IMR-90 (cell line): ENCODE measurements at regions not wholly inside any gene's neighbourhood (a gene's known extent, or its start where the extent isn't known, plus 50 kb on each side); places are given as distances from the start of the nearest gene placed in this dataset.

Experiments
- ATAC-seq: fragments of 200-7000 bp; cut with Tn5 transposase; 2 replicates; pipeline ENCODE4 v1.9.1; 2020; ENCODE audit warnings: low read depth, mild to moderate bottlenecking, moderate library complexity
- BruUV-seq: library from RNA; stranded (reverse); fragments of 400-500 nt; replicated peaks from 2 replicates; lab custom pipeline; 2021; lab: Mats Ljungman, UMichigan
- CTCF ChIA-PET: fragments of 300-600 bp; formaldehyde crosslinking; extraction: SDS; loops from one replicate; lab custom pipeline; 2021; ENCODE audit warnings: antibody characterized with exemption; lab: Yijun Ruan, JAX
- POLR2A ChIA-PET: fragments of 300-600 bp; sonication (Branson Sonifier 250); formaldehyde crosslinking; loops from one replicate; lab custom pipeline; 2022; ENCODE audit warnings: antibody characterized with exemption; ENCODE audit not compliant: unreplicated experiment; lab: Charles Lee
- DNase-seq: peaks from one replicate; pipeline ENCODE4 v3.0.0; 2013
- H2AFZ ChIP-seq: replicated peaks from 2 replicates; pipeline ENCODE3; 2013; ENCODE audit warnings: low read length, mild to moderate bottlenecking; ENCODE audit not compliant: poor library complexity
- H2AK5ac ChIP-seq: 2 replicates; pipeline ENCODE4 v1.6.1; 2013; ENCODE audit warnings: low read depth, low read length, inconsistent platforms
- H2AK9ac ChIP-seq: replicated peaks from 2 replicates; pipeline ENCODE3; 2013; ENCODE audit warnings: mild to moderate bottlenecking, low read depth, low read length, moderate library complexity; ENCODE audit not compliant: poor library complexity
- H2BK120ac ChIP-seq: 2 replicates; pipeline ENCODE4 v1.6.1; 2013; ENCODE audit warnings: low read depth, low read length, inconsistent platforms
- H2BK15ac ChIP-seq: 3 replicates; pipeline ENCODE4 v1.6.1; 2013; ENCODE audit warnings: low read depth, low read length, inconsistent platforms
- H2BK20ac ChIP-seq: 2 replicates; pipeline ENCODE4 v1.6.1; 2013; ENCODE audit warnings: low read depth, mild to moderate bottlenecking, inconsistent platforms, low read length, moderate library complexity
- H2BK5ac ChIP-seq: 2 replicates; pipeline ENCODE4 v1.6.1; 2013; ENCODE audit warnings: mild to moderate bottlenecking, low read depth, low read length, inconsistent platforms; ENCODE audit not compliant: poor library complexity, severe bottlenecking
- H3K14ac ChIP-seq: replicated peaks from 2 replicates; pipeline ENCODE4 v1.6.1; 2013; ENCODE audit warnings: low read depth, low read length, inconsistent platforms
- H3K18ac ChIP-seq: 2 replicates; pipeline ENCODE4 v1.6.1; 2013; ENCODE audit warnings: low read depth, low read length, control low read depth
- H3K23ac ChIP-seq: 2 replicates; pipeline ENCODE4 v1.6.1; 2013; ENCODE audit warnings: low read depth, low read length, inconsistent platforms
- H3K27ac ChIP-seq: 2 replicates; pipeline ENCODE4 v1.5.1; 2013; ENCODE audit warnings: mild to moderate bottlenecking, control low read depth, low read length; ENCODE audit not compliant: insufficient read depth
- H3K27me3 ChIP-seq: 2 replicates; pipeline ENCODE4 v1.6.1; 2013; ENCODE audit warnings: low read length; ENCODE audit not compliant: control insufficient read depth, insufficient read depth
- H3K36me3 ChIP-seq: 2 replicates; pipeline ENCODE4 v1.6.1; 2013; ENCODE audit warnings: low read length, mixed read lengths; ENCODE audit not compliant: control insufficient read depth, insufficient read depth
- H3K4ac ChIP-seq: 2 replicates; pipeline ENCODE4 v1.6.1; 2013; ENCODE audit warnings: low read depth, low read length, inconsistent platforms
- H3K4me1 ChIP-seq: 2 replicates; pipeline ENCODE4 v1.6.1; 2013; ENCODE audit warnings: low read length, mixed read lengths; ENCODE audit not compliant: control insufficient read depth, insufficient read depth
- H3K4me2 ChIP-seq: 2 replicates; pipeline ENCODE4 v1.6.1; 2013; ENCODE audit warnings: low read depth, mild to moderate bottlenecking, control low read depth, low read length, moderate library complexity
- H3K4me3 ChIP-seq: 2 replicates; pipeline ENCODE4 v1.5.1; 2013; ENCODE audit warnings: low read depth, mild to moderate bottlenecking, control low read depth, low read length, moderate library complexity; ENCODE audit not compliant: insufficient read depth
- H3K56ac ChIP-seq: 2 replicates; pipeline ENCODE4 v1.6.1; 2013; ENCODE audit warnings: low read length, inconsistent platforms; ENCODE audit not compliant: insufficient read depth; ENCODE audit errors: extremely low read depth
- H3K79me1 ChIP-seq, 2 experiments: 2 replicates each; pipeline ENCODE4 v1.6.1; 2013; ENCODE audit warnings: low read length in 2 of 2, inconsistent platforms in 1 of 2, low read depth in 1 of 2
- H3K9ac ChIP-seq: 2 replicates; pipeline ENCODE4 v1.6.1; 2013; ENCODE audit warnings: low read depth, low read length, control low read depth
- H3K9me1 ChIP-seq: 2 replicates; pipeline ENCODE4 v1.6.1; 2013; ENCODE audit warnings: low read length, inconsistent platforms; ENCODE audit not compliant: insufficient read depth
- H3K9me3 ChIP-seq: 2 replicates; pipeline ENCODE4 v1.6.1; 2013; ENCODE audit warnings: low read length; ENCODE audit not compliant: control insufficient read depth, insufficient read depth
- H4K20me1 ChIP-seq: 2 replicates; pipeline ENCODE4 v1.6.1; 2013; ENCODE audit warnings: low read length, inconsistent platforms; ENCODE audit not compliant: insufficient read depth
- H4K5ac ChIP-seq: 2 replicates; pipeline ENCODE4 v1.6.1; 2013; ENCODE audit warnings: mild to moderate bottlenecking, low read depth, low read length, control low read depth
- H4K8ac ChIP-seq, 2 experiments: 2 replicates each; pipeline ENCODE4 v1.6.1; 2013; ENCODE audit warnings: low read depth in 2 of 2, low read length in 2 of 2, control low read depth in 1 of 2, inconsistent platforms in 1 of 2
- H4K91ac ChIP-seq: 2 replicates; pipeline ENCODE4 v1.6.1; 2013; ENCODE audit warnings: low read depth, low read length, inconsistent platforms; ENCODE audit not compliant: insufficient read depth
- BHLHE40 ChIP-seq: fragments of 150-350 bp; IDR thresholded peaks from 2 replicates; pipeline ENCODE4 v1.6.1; 2016; ENCODE audit warnings: mild to moderate bottlenecking, low read depth, low read length
- CEBPB ChIP-seq: IDR thresholded peaks from 2 replicates; pipeline ENCODE4 v1.6.1; 2012; ENCODE audit warnings: low read depth, low read length, improper control_type of control experiment
- CHD1 ChIP-seq: IDR thresholded peaks from 2 replicates; pipeline ENCODE4 v1.6.1; 2012; ENCODE audit warnings: low read depth, low read length, improper control_type of control experiment
- CTCF ChIP-seq: conservative IDR thresholded peaks from 2 replicates; pipeline ENCODE4 v1.5.1; 2012; ENCODE audit warnings: mild to moderate bottlenecking, low read depth, low read length, improper control_type of control experiment
- FOS ChIP-seq: fragments of 150-350 bp; IDR thresholded peaks from 2 replicates; pipeline ENCODE4 v1.6.1; 2016; ENCODE audit warnings: low read depth, low read length
- MAFK ChIP-seq: IDR thresholded peaks from 2 replicates; pipeline ENCODE4 v1.6.1; 2012; ENCODE audit warnings: low read depth, low read length, improper control_type of control experiment
- MAZ ChIP-seq: IDR thresholded peaks from 2 replicates; pipeline ENCODE4 v1.6.1; 2012; ENCODE audit warnings: low read depth, mild to moderate bottlenecking, low read length, improper control_type of control experiment, moderate library complexity, borderline replicate concordance
- MXI1 ChIP-seq: IDR thresholded peaks from 2 replicates; pipeline ENCODE4 v1.6.1; 2012; ENCODE audit warnings: low read depth, mild to moderate bottlenecking, low read length, moderate library complexity, borderline replicate concordance
- NFE2L2 ChIP-seq: fragments of 150-350 bp; IDR thresholded peaks from 2 replicates; pipeline ENCODE4 v1.6.1; 2016; ENCODE audit warnings: low read depth, mild to moderate bottlenecking, low read length
- POLR2A ChIP-seq: IDR thresholded peaks from 2 replicates; pipeline ENCODE4 v1.6.1; 2012; ENCODE audit warnings: mild to moderate bottlenecking, low read depth, low read length
- RAD21 ChIP-seq: IDR thresholded peaks from 2 replicates; pipeline ENCODE4 v1.6.1; 2012; ENCODE audit warnings: low read length, improper control_type of control experiment
- RCOR1 ChIP-seq: IDR thresholded peaks from 2 replicates; pipeline ENCODE4 v1.6.1; 2012; ENCODE audit warnings: mild to moderate bottlenecking, low read length, improper control_type of control experiment; ENCODE audit not compliant: insufficient replicate concordance
- RFX5 ChIP-seq: IDR thresholded peaks from 2 replicates; pipeline ENCODE4 v1.8.0; 2012; ENCODE audit warnings: low read depth, mild to moderate bottlenecking, low read length, moderate library complexity
- USF2 ChIP-seq: fragments of 150-350 bp; IDR thresholded peaks from 2 replicates; pipeline ENCODE4 v1.6.1; 2017; ENCODE audit warnings: mild to moderate bottlenecking, antibody characterized with exemption, low read length, low read depth
- WGBS, 2 experiments: methylation state at CpG; one replicate each; pipeline versions ENCODE4 v1.1.5 to v1.1.7; 2013; ENCODE audit warnings: missing lambda C conversion rate in 2 of 2; ENCODE audit not compliant: insufficient read length in 1 of 2; ENCODE audit errors: extremely low coverage in 2 of 2; 5-methylcytosine and 5-hydroxymethylcytosine counted together
- dilution Hi-C: fragments of 300-500 bp; cut with HindIII; formaldehyde crosslinking; loops from one replicate; pipeline ENCODE4 v1.14.3; 2018; ENCODE audit warnings: low sequenced_read_pairs; ENCODE audit not compliant: unreplicated experiment
- in situ Hi-C: fragments of 300-500 bp; cut with MboI; formaldehyde crosslinking; loops from 3 replicates; pipeline ENCODE4 v1.14.3; 2019; ENCODE audit warnings: low sequenced_read_pairs, inconsistent platforms, mixed read lengths
- intact Hi-C: fragments of 100-400 bp; cut with micrococcal nuclease; formaldehyde crosslinking; loops from 2 replicates; pipeline ENCODE4 v1.10.0; 2022
- TF ChIP-seq, protein P1 (sequence below): fragments of 150-350 bp; IDR thresholded peaks from 2 replicates; pipeline ENCODE4 v1.6.1; 2016; ENCODE audit warnings: low read depth, mild to moderate bottlenecking, low read length, moderate library complexity, borderline replicate concordance

DNA sequence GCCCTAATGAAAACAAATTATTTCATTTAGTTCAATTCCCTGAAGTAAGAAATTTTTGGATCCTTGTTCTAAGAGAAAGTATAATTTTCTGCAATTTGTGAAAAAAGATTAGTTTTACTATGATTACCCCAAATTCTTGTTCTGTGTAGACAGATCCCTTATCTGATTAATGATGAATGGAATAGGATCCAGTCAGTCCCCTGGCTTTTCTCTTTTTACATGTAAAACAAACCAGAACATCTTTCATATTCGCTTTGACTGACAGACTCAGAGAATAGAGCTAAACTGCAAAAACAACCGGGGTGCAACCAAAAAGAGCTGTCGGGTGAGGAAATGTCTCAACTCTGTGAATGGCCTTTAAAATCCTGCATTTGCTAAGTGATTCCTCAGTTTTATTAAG, 93.4 kb upstream of the VEGFC start:
- Histone ChIP-seq H4K91ac (no peak overlapping the region), H4K5ac (no peak overlapping the region), H3K4ac (no peak overlapping the region), H2BK120ac (no peak overlapping the region), H3K56ac (no peak overlapping the region), H4K20me1 (no peaks in the 10 kb centered on the region), H3K14ac (no peak overlapping the region), H2AK5ac (no peak overlapping the region), H2AK9ac (no peak overlapping the region), H3K4me3 (no peak overlapping the region), H3K9ac (no peak overlapping the region), H3K18ac (no peak overlapping the region), H4K8ac (no peak overlapping the region), H2AFZ (no peak overlapping the region), H3K23ac (no peak overlapping the region), H3K79me1 (peaks cover 0 to 6% of the 10 kb centered on the region in 2 experiments; a peak in 1 of 4 replicates), H2BK20ac (peak overlapping the region; percentile 5; the same call in 1 of the 2 replicates), H3K4me1 (peaks cover 9% of the 10 kb centered on the region), H3K9me1 (no peaks in the 10 kb centered on the region; the same call in 1 of the 2 replicates), H3K27me3 (no peaks in the 10 kb centered on the region), H3K36me3 (no peaks in the 10 kb centered on the region), H3K4me2 (no peak overlapping the region), H3K27ac (no peak overlapping the region), H3K9me3 (no peaks in the 10 kb centered on the region), H2BK15ac (no peak overlapping the region), H2BK5ac (no peak overlapping the region)
- intact Hi-C loops (no loop called here), in situ Hi-C loops (no loop called here), dilution Hi-C loops (no loop called here)
- CTCF ChIA-PET = interaction anchor here (1.0 kb wide), 1 partner anchor 161 kb away, joined by 3 read pairs; no protein-coding TSS in a partner anchor
- POLR2A ChIA-PET = no interaction called here
- ATAC-seq = no peak
- BruUV-seq = no TSS peak
- DNase-seq = no peak
- TF ChIP-seq RCOR1 = no peak
- no peak for TF ChIP-seq MAZ
- TF ChIP-seq CTCF = no peak
- TF ChIP-seq MXI1 = no peak
- TF ChIP-seq CEBPB = no peak
- TF ChIP-seq RFX5 = no peak
- TF ChIP-seq BHLHE40 = no peak
- TF ChIP-seq CHD1 = no peak
- no peak for TF ChIP-seq POLR2A
- TF ChIP-seq, protein P1, sequence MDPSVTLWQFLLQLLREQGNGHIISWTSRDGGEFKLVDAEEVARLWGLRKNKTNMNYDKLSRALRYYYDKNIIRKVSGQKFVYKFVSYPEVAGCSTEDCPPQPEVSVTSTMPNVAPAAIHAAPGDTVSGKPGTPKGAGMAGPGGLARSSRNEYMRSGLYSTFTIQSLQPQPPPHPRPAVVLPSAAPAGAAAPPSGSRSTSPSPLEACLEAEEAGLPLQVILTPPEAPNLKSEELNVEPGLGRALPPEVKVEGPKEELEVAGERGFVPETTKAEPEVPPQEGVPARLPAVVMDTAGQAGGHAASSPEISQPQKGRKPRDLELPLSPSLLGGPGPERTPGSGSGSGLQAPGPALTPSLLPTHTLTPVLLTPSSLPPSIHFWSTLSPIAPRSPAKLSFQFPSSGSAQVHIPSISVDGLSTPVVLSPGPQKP = no peak
- TF ChIP-seq NFE2L2 = no peak
- TF ChIP-seq RAD21 = no peak
- no peak for TF ChIP-seq USF2
- TF ChIP-seq FOS = no peak
- no peak for TF ChIP-seq MAFK
- no CpG with 5 or more reads among the region's 3 CpGs for WGBS, 2 experiments
